A549 (cell line): ENCODE measurements at regions not wholly inside any gene's neighbourhood (a gene's known extent, or its start where the extent isn't known, plus 50 kb on each side); places are given as distances from the start of the nearest gene placed in this dataset.

Source experiments
- ATAC-seq, 2 experiments: fragments of 200-7000 bp in 1 of 2; fragments of >200 bp in 1 of 2; cut with Nextera tagmentation in 1 of 2; cut with Tn5 transposase in 1 of 2; 3 replicates each; pipeline versions ENCODE4 v1.8.0 to v1.9.1; 2018 to 2020; ENCODE audit warnings: mild to moderate bottlenecking in 1 of 2, moderate library complexity in 1 of 2
- CTCF ChIA-PET: fragments of 300-600 bp; sonication (Branson Sonifier 250); formaldehyde crosslinking; extraction: SDS; loops from one replicate; lab custom pipeline; 2021; ENCODE audit warnings: antibody characterized with exemption, inconsistent platforms; lab: Yijun Ruan, JAX
- POLR2A ChIA-PET: fragments of 350-600 bp; formaldehyde crosslinking; extraction: SDS; loops from one replicate; lab custom pipeline; 2021; ENCODE audit warnings: antibody characterized with exemption, inconsistent platforms; lab: Yijun Ruan, JAX
- DNase-seq, 2 experiments: peaks; one replicate each; pipeline versions ENCODE4 v3.0.0 to v3.0.0-alpha.2; 2011 to 2016; ENCODE audit warnings: low read depth in 1 of 2, low spot score in 1 of 2
- FAIRE-seq: peaks from 2 replicates; lab custom pipeline; 2011; peaks lifted over from hg19 to GRCh38; lab: Jason Lieb, UNC
- H3K27ac ChIP-seq, 2 experiments: fragments of >200 bp; sonication (Bioruptor Twin); formaldehyde crosslinking; 3 replicates each; pipeline ENCODE4 v1.5.1; 2016 to 2017
- H3K4me1 ChIP-seq: fragments of >200 bp; sonication (Bioruptor Twin); formaldehyde crosslinking; 3 replicates; pipeline ENCODE4 v1.6.1; 2016
- H3K4me2 ChIP-seq: fragments of >200 bp; sonication (Bioruptor Twin); formaldehyde crosslinking; 3 replicates; pipeline ENCODE4 v1.6.1; 2016
- H3K4me3 ChIP-seq: fragments of >200 bp; sonication (Bioruptor Twin); formaldehyde crosslinking; 3 replicates; pipeline ENCODE4 v1.5.1; 2016
- H3K9me3 ChIP-seq: fragments of >200 bp; sonication (Bioruptor Twin); formaldehyde crosslinking; 3 replicates; pipeline ENCODE4 v1.6.1; 2016
- BHLHE40 ChIP-seq: IDR thresholded peaks from 2 replicates; pipeline ENCODE4 v1.6.1; 2012; ENCODE audit warnings: low read depth, low read length, inconsistent platforms
- CBX2 ChIP-seq: fragments of 200-600 bp; sonication (generic); IDR thresholded peaks from 2 replicates; pipeline ENCODE4 v1.6.1; 2016; ENCODE audit warnings: low read depth, mild to moderate bottlenecking, borderline replicate concordance
- CEBPB ChIP-seq, 2 experiments: fragments of >200 bp in 1 of 2; sonication (Bioruptor Twin) in 1 of 2; formaldehyde crosslinking in 1 of 2; IDR thresholded peaks; 2 replicates each; pipeline ENCODE4 v1.6.1; 2012 to 2016
- CTCF ChIP-seq: fragments of >200 bp; sonication (Bioruptor Twin); formaldehyde crosslinking; IDR thresholded peaks from 3 replicates; pipeline ENCODE4 v1.5.1; 2016
- EHF ChIP-seq: fragments of 250-450 bp; sonication (Bioruptor Pico); IDR thresholded peaks from 2 replicates; pipeline ENCODE4 v1.5.0; 2020; ENCODE audit warnings: mild to moderate bottlenecking
- GATA3 ChIP-seq: IDR thresholded peaks from 2 replicates; pipeline ENCODE4 v1.6.1; 2012; ENCODE audit warnings: borderline replicate concordance
- HDAC2 ChIP-seq: fragments of 200-600 bp; sonication (generic); IDR thresholded peaks from 2 replicates; pipeline ENCODE4 v1.6.1; 2016
- HES2 ChIP-seq: fragments of >200 bp; sonication (Bioruptor Twin); formaldehyde crosslinking; IDR thresholded peaks from 2 replicates; pipeline ENCODE4 v1.6.1; 2016
- HOXB13 ChIP-seq: fragments of 250-450 bp; sonication (Bioruptor Pico); IDR thresholded peaks from 2 replicates; pipeline ENCODE4 v1.5.0; 2020; ENCODE audit warnings: low read depth, mild to moderate bottlenecking, moderate library complexity
- JUN ChIP-seq, 2 experiments: fragments of >200 bp; sonication (Bioruptor Twin); formaldehyde crosslinking; IDR thresholded peaks; 2 replicates in 1 of 2; 3 replicates in 1 of 2; pipeline ENCODE4 v1.6.1; 2016 to 2017
- KDM1A ChIP-seq: fragments of 200-600 bp; sonication (generic); IDR thresholded peaks from 2 replicates; pipeline ENCODE4 v1.6.1; 2016; ENCODE audit warnings: low read depth, mild to moderate bottlenecking
- KDM5A ChIP-seq: fragments of 200-600 bp; sonication (generic); IDR thresholded peaks from 2 replicates; pipeline ENCODE4 v1.6.1; 2016; ENCODE audit warnings: antibody characterized with exemption, mild to moderate bottlenecking
- POLR2A ChIP-seq: IDR thresholded peaks from 2 replicates; pipeline ENCODE4 v1.6.1; 2012; ENCODE audit warnings: mild to moderate bottlenecking, low read length
- POLR2AphosphoS2 ChIP-seq: conservative IDR thresholded peaks from 2 replicates; pipeline ENCODE4 v1.6.1; 2012; ENCODE audit warnings: low read length, improper control_type of control experiment, inconsistent platforms
- RAD21 ChIP-seq, 2 experiments: fragments of >200 bp in 1 of 2; sonication (Bioruptor Twin) in 1 of 2; formaldehyde crosslinking in 1 of 2; IDR thresholded peaks in 1 of 2; conservative IDR thresholded peaks in 1 of 2; 2 replicates in 1 of 2; 3 replicates in 1 of 2; pipeline ENCODE4 v1.6.1; 2012 to 2018; ENCODE audit warnings: inconsistent platforms in 1 of 2
- RARB ChIP-seq: fragments of 250-450 bp; sonication (Bioruptor Pico); IDR thresholded peaks from 2 replicates; pipeline ENCODE4 v1.8.0; 2021; ENCODE audit warnings: mild to moderate bottlenecking, moderate library complexity
- REST ChIP-seq: fragments of 200-600 bp; sonication (generic); IDR thresholded peaks from 2 replicates; pipeline ENCODE4 v1.6.1; 2016; ENCODE audit warnings: antibody characterized with exemption, mild to moderate bottlenecking, moderate library complexity
- RFX5 ChIP-seq: fragments of 450-650 bp; IDR thresholded peaks from 2 replicates; pipeline ENCODE4 v1.7.1; 2014; ENCODE audit warnings: antibody characterized with exemption, mild to moderate bottlenecking, moderate library complexity
- SREBF2 ChIP-seq: fragments of 450-650 bp; IDR thresholded peaks from 2 replicates; pipeline ENCODE4 v1.6.1; 2014; ENCODE audit warnings: mild to moderate bottlenecking, moderate library complexity
- TFCP2L1 ChIP-seq: fragments of 250-450 bp; sonication (Bioruptor Pico); IDR thresholded peaks from 2 replicates; pipeline ENCODE4 v1.5.0; 2021; ENCODE audit warnings: mild to moderate bottlenecking
- USF2 ChIP-seq: fragments of 450-650 bp; IDR thresholded peaks from 2 replicates; pipeline ENCODE4 v1.6.1; 2014; ENCODE audit warnings: antibody characterized with exemption
- ZC3H11A ChIP-seq: fragments of 450-650 bp; IDR thresholded peaks from 2 replicates; pipeline ENCODE4 v1.6.1; 2014; ENCODE audit warnings: antibody characterized with exemption, mild to moderate bottlenecking
- ZFP36 ChIP-seq: fragments of 450-650 bp; IDR thresholded peaks from 2 replicates; pipeline ENCODE4 v1.6.1; 2014; ENCODE audit warnings: borderline replicate concordance; ENCODE audit not compliant: partially characterized antibody
- ZNF302 ChIP-seq: fragments of 250-450 bp; sonication (Bioruptor Pico); IDR thresholded peaks from 2 replicates; pipeline ENCODE4 v1.9.0; 2021; ENCODE audit warnings: inconsistent platforms, mild to moderate bottlenecking, moderate library complexity
- ZSCAN20 ChIP-seq: fragments of 250-450 bp; sonication (Bioruptor Pico); IDR thresholded peaks from 2 replicates; pipeline ENCODE4 v1.8.0; 2022; ENCODE audit warnings: mild to moderate bottlenecking, moderate library complexity
- WGBS: methylation state at CpG from one replicate; pipeline ENCODE4 v1.1.6; 2017; ENCODE audit errors: missing lambda C conversion rate; 5-methylcytosine and 5-hydroxymethylcytosine counted together
- TF ChIP-seq, protein P1 (sequence below): IDR thresholded peaks from 2 replicates; pipeline ENCODE4 v1.6.1; 2012

DNA sequence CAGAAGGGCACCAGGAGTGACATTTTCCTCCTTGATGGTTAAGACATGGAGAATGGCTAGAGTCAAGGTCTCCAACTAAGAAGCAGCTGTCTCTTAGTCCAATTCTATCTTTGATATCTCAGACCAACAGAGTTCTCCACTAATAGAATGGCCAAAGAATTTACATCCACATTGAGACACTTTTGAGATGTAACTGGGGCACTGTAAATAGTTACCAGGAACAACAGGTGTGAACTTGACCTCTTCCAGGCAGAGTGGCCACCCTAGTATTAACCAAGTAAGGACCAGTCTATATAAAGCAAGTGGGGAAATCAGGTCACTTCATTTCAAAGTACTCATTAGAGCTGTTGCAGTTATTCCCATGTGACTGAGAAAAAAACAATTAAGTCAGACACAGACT, 159.7 kb upstream of the RAD23B start:
- Histone ChIP-seq H3K4me3 (no peak overlapping the region), H3K4me1 (no peaks in the 10 kb centered on the region), H3K4me2 (no peak overlapping the region), H3K27ac (no peak overlapping the region), H3K9me3 (no peaks in the 10 kb centered on the region)
- DNase-seq (no peak), ATAC-seq (no peak), FAIRE-seq (no peak)
- ChIA-PET CTCF (no interaction called here), POLR2A (no interaction called here)
- TF ChIP-seq CBX2: no peak
- TF ChIP-seq REST: no peak
- no peak for TF ChIP-seq TFCP2L1 (CRISPR knock-in tag)
- no peak for TF ChIP-seq RFX5
- TF ChIP-seq KDM1A: no peak
- no peak for TF ChIP-seq CEBPB (IDR thresholded peaks at IDR 0.05)
- TF ChIP-seq ZSCAN20: no peak

GRCh38 chr9:107127608-107128007, 155.5 kb upstream of the RAD23B start:
- H3K27ac ChIP-seq: no peak overlapping the region
- DNase-seq: peak in 1 of 2 experiments; percentile 27
- H3K4me1 ChIP-seq: no peaks in the 10 kb centered on the region
- peak; percentile 70 to 77; a peak in 4 of 6 replicates for ATAC-seq
- H3K4me3 ChIP-seq: no peak overlapping the region
- TF ChIP-seq RAD21 (conservative IDR thresholded peaks at IDR 0.05 in 1 of 2, IDR thresholded peaks at IDR 0.05 in 1 of 2) (peak in 1 of 2 experiments; percentile 26; a peak in 2 of 5 replicates), TFCP2L1 (CRISPR knock-in tag) (no peak), GATA3 (no peak), SREBF2 (no peak)
- no peak overlapping the region for H3K4me2 ChIP-seq
- ChIA-PET CTCF (interaction anchor here (0.6 to 5.6 kb wide), 2 partner anchors 11 to 1410 kb away, joined by 4 to 31 read pairs; no protein-coding TSS in a partner anchor), POLR2A (no interaction called here)
- 11% methylated on average over 5 of the region's 5 CpGs for WGBS
- FAIRE-seq: no peak
- no peaks in the 10 kb centered on the region for H3K9me3 ChIP-seq

GRCh38 chr9:107131108-107131799, 151.8 kb upstream of the RAD23B start:
- Histone ChIP-seq H3K9me3 (no peaks in the 10 kb centered on the region), H3K4me2 (no peak overlapping the region), H3K27ac (no peak overlapping the region), H3K4me3 (no peak overlapping the region), H3K4me1 (no peaks in the 10 kb centered on the region)
- WGBS: 49% methylated on average over 5 of the region's 5 CpGs
- no peak for FAIRE-seq
- no peak for ATAC-seq
- ChIA-PET POLR2A (no interaction called here), CTCF (no interaction called here)
- DNase-seq: no peak
- TF ChIP-seq ZFP36 (no peak), JUN (IDR thresholded peaks at IDR 0.05) (no peak), HDAC2 (no peak), HOXB13 (CRISPR knock-in tag) (no peak)

- Histone ChIP-seq H3K9me3 (no peaks in the 10 kb centered on the region), H3K4me1 (no peaks in the 10 kb centered on the region), H3K4me3 (no peak overlapping the region), H3K4me2 (no peak overlapping the region), H3K27ac (no peak overlapping the region)
- FAIRE-seq (no peak), DNase-seq (no peak), ATAC-seq (no peak)
- 46% methylated on average over 2 of the region's 2 CpGs for WGBS
- POLR2A ChIA-PET: no interaction called here
- TF ChIP-seq POLR2A (no peak), CBX2 (no peak), SREBF2 (no peak), USF2 (no peak), CTCF (no peak), BHLHE40 (no peak), KDM5A (no peak), EHF (CRISPR knock-in tag) (no peak), ZNF302 (CRISPR knock-in tag) (no peak), RARB (no peak), ZFP36 (no peak), HES2 (no peak), POLR2AphosphoS2 (no peak), ZC3H11A (no peak)
- TF ChIP-seq, protein P1, sequence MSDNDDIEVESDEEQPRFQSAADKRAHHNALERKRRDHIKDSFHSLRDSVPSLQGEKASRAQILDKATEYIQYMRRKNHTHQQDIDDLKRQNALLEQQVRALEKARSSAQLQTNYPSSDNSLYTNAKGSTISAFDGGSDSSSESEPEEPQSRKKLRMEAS: no peak
- CTCF ChIA-PET: interaction anchor here (1.0 to 4.3 kb wide), 12 partner anchors 9 to 1255 kb away, joined by 3 to 31 read pairs (median 9); no protein-coding TSS in a partner anchor
These were observed 146.8 kb upstream of the RAD23B start for GRCh38 chr9:107136296-107136695.
